ENCODE measurements at regions not wholly inside any gene's neighbourhood (a gene's known extent, or its start where the extent isn't known, plus 50 kb on each side); places are given as distances from the start of the nearest gene placed in this dataset.
"Not testable (repeated sequence)": the region's sequence is repeated elsewhere in the genome, so short reads cannot be mapped to it uniquely, and the experiment has no call there.

GRCh38 chr5:62886603-62887315 lies 308.1 kb downstream of the LRRC70 start:
- intact Hi-C loops (cut with DNase I, micrococcal nuclease): no loop called here
- no peak for DNase-seq
- no peak for ATAC-seq

GRCh38 chr5:62837330-62837729 lies 258.7 kb downstream of the LRRC70 start:
- DNase-seq; ATAC-seq; intact Hi-C loops (cut with DNase I, micrococcal nuclease): not testable (repeated sequence)

- intact Hi-C loops (cut with DNase I, micrococcal nuclease): no loop called here
Measured at GRCh38 chr5:62829604-62829986, 251.0 kb downstream of the LRRC70 start.

GRCh38 chr5:62828742-62829603 lies 250.4 kb downstream of the LRRC70 start:
- ATAC-seq (no peak), DNase-seq (no peak)
- intact Hi-C loops (cut with DNase I, micrococcal nuclease): no loop called here

More at GRCh38 chr5:62829604-62829986, 251.0 kb downstream of the LRRC70 start:
- no peak for ATAC-seq
- DNase-seq: no peak

- intact Hi-C loops (cut with DNase I, micrococcal nuclease): no loop called here
- ATAC-seq: no peak
Measured at GRCh38 chr5:62825623-62826220, 247.1 kb downstream of the LRRC70 start.

GRCh38 chr5:62824936-62825335 lies 246.3 kb downstream of the LRRC70 start:
- DNase-seq (no peak), ATAC-seq (no peak)
- intact Hi-C loops (cut with DNase I, micrococcal nuclease): no loop called here

More at GRCh38 chr5:62825623-62826220, 247.1 kb downstream of the LRRC70 start:
- no peak for DNase-seq

- intact Hi-C loops (cut with DNase I, micrococcal nuclease); ATAC-seq: not testable (repeated sequence)
Measured at GRCh38 chr5:62817043-62817442, 238.4 kb downstream of the LRRC70 start.

GRCh38 chr5:62814991-62815390 lies 236.4 kb downstream of the LRRC70 start:
- no peak for ATAC-seq
- DNase-seq: no peak
- intact Hi-C loops (cut with DNase I, micrococcal nuclease): no loop called here

More at GRCh38 chr5:62817043-62817442, 238.4 kb downstream of the LRRC70 start:
- DNase-seq: not testable (repeated sequence)

- DNase-seq: no peak
- ATAC-seq: no peak
- intact Hi-C loops (cut with DNase I, micrococcal nuclease): no loop called here
Measured at GRCh38 chr5:62812621-62813255, 234.1 kb downstream of the LRRC70 start.

GRCh38 chr5:62804819-62805218 lies 226.2 kb downstream of the LRRC70 start:
- intact Hi-C loops (cut with DNase I, micrococcal nuclease); DNase-seq; ATAC-seq: not testable (repeated sequence)

GRCh38 chr5:62795926-62796325 lies 217.3 kb downstream of the LRRC70 start:
- DNase-seq: no peak
- intact Hi-C loops (cut with DNase I, micrococcal nuclease): no loop called here
- no peak for ATAC-seq

GRCh38 chr5:62794456-62794855 lies 215.8 kb downstream of the LRRC70 start:
- intact Hi-C loops (cut with DNase I, micrococcal nuclease): no loop called here
- no peak for ATAC-seq
- DNase-seq: no peak

GRCh38 chr5:62791059-62791458 lies 212.4 kb downstream of the LRRC70 start:
- DNase-seq: no peak
- intact Hi-C loops (cut with DNase I, micrococcal nuclease): no loop called here
- ATAC-seq: no peak

- ATAC-seq (no peak), DNase-seq (no peak)
- intact Hi-C loops (cut with DNase I, micrococcal nuclease): no loop called here
Measured at GRCh38 chr5:62790348-62790747, 211.7 kb downstream of the LRRC70 start.

GRCh38 chr5:62786099-62786498 lies 207.5 kb downstream of the LRRC70 start:
- intact Hi-C loops (cut with DNase I, micrococcal nuclease): no loop called here
- DNase-seq (no peak), ATAC-seq (no peak)

- intact Hi-C loops (cut with DNase I, micrococcal nuclease): no loop called here
- ATAC-seq: no peak
- DNase-seq: no peak
Measured at GRCh38 chr5:62785588-62785987, 207.0 kb downstream of the LRRC70 start.

- intact Hi-C loops (cut with DNase I, micrococcal nuclease): loop anchor here in 1 of 2 donors (5.0 kb wide), 1 partner anchor 321 kb away; no protein-coding TSS in a partner anchor
- ATAC-seq (no peak), DNase-seq (no peak)
Measured at GRCh38 chr5:62783374-62784057, 204.9 kb downstream of the LRRC70 start.

- intact Hi-C loops (cut with DNase I, micrococcal nuclease): loop anchor here in 1 of 2 donors (5.0 kb wide), 1 partner anchor 319 kb away; no protein-coding TSS in a partner anchor
- ATAC-seq (no peak), DNase-seq (no peak)
Measured at GRCh38 chr5:62780888-62781287, 202.3 kb downstream of the LRRC70 start.

Data from left colon (tissue), 2 donors.